WI38 (cell line): ENCODE measurements at regions not wholly inside any gene's neighbourhood (a gene's known extent, or its start where the extent isn't known, plus 50 kb on each side); places are given as distances from the start of the nearest gene placed in this dataset.

Experiments used
- H3K4me3 ChIP-seq: 2 replicates; pipeline ENCODE4 v1.5.1; 2011; ENCODE audit warnings: low read depth, mild to moderate bottlenecking, control low read depth, low read length
- TF ChIP-seq, protein P1 (sequence below): IDR thresholded peaks from 2 replicates; pipeline ENCODE4 v1.5.1; 2012; ENCODE audit warnings: low read depth, mild to moderate bottlenecking, control low read depth, low read length

DNA sequence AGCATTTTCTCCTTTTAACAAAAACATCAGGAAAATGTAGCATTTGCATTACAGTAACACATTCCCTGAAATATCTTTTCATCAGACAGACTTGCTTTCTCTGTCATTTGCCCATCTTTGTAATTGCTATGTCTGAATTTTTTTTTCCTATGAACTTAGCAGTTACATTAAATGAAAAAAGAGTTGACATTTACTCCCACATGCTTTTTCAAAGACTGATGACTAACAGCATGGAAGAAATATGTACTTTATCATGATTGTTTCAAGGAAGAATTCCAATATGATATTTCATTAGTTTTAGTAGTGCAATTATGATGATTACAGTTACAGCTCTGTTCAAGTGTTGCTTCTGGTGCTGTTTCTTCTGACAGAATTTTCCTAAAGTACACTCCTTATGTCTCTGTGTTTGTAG, 864.5 kb upstream of the MAN1A1 start:
- TF ChIP-seq, protein P1, sequence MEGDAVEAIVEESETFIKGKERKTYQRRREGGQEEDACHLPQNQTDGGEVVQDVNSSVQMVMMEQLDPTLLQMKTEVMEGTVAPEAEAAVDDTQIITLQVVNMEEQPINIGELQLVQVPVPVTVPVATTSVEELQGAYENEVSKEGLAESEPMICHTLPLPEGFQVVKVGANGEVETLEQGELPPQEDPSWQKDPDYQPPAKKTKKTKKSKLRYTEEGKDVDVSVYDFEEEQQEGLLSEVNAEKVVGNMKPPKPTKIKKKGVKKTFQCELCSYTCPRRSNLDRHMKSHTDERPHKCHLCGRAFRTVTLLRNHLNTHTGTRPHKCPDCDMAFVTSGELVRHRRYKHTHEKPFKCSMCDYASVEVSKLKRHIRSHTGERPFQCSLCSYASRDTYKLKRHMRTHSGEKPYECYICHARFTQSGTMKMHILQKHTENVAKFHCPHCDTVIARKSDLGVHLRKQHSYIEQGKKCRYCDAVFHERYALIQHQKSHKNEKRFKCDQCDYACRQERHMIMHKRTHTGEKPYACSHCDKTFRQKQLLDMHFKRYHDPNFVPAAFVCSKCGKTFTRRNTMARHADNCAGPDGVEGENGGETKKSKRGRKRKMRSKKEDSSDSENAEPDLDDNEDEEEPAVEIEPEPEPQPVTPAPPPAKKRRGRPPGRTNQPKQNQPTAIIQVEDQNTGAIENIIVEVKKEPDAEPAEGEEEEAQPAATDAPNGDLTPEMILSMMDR = no peak

DNA sequence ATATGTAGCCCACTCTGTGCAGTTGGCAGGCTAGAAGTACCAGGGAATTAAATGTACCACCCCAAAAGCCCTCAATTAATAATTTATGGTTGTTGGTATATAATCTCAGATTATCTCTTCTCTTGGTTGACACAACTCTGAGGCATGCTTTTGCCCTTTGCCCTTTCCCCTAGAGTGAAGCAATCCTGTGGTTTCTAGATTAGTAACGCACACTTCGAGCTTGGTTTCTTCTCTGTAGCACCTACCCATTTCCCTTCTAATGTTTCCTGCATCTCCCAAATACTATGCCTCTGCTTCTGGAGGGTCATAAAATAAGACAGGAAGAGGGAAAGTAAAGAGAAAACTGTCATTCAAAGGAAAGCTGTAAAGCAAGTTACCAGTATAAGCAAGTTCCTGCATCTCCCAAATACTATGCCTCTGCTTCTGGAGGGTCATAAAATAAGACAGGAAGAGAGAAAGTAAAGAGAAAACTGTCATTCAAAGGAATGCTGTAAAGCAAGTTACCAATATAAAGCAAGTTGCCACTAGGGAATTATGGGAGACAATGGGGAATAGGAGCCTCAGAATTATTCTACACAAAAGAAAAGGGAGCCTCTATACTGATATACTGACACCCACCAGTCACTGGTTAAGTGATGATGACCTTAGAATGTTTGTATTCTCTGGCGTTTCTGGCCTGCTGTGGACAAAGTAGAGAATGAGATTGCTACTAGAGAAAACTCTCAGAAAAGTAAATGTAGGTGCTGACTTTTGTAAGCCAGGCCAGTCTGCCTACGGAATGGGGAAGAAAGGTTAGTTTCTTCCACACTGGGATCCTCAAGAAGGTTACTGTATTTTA, 862.6 kb upstream of the MAN1A1 start:
- TF ChIP-seq, protein P1 = no peak
- no peak overlapping the region for H3K4me3 ChIP-seq

More for the DNA sequence above, 864.5 kb upstream of the MAN1A1 start:
- no peak overlapping the region for H3K4me3 ChIP-seq

DNA sequence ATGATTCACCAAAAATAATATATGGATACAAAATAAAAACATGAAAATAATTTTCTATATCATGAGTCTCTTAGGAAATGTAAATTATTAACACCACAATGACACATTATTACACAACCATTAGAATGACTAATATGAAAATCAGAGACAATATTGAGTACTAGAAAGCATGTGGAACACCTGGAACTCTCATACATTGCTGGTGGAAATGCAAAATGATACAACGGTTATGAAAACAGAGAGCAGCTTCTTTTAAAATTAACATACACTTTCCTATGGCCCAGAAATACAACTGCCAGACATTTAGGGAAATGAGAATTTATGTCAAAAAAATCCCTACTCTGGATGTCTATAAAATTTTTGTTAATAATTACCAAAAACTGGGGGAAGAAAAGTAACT, 853.3 kb upstream of the MAN1A1 start:
- H3K4me3 ChIP-seq = no peak overlapping the region
- TF ChIP-seq, protein P1 = no peak

DNA sequence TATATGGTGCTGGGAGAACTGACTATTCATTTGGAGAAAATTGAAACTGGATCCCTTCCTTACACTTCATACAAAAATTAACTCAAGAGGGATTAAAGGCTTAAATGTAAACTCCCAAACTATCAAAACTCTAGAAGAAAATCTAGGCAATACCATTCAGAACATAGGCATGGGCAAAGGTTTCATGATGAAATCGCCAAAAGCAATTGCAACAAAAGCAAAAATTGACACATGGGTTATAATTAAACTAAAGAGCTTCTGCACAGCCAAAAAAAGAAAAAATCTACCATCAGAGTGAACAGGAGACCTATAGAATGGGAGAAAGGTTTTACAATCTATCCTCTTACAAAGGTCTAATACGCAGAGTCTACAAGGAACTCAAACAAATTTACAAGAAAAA, 851.3 kb upstream of the MAN1A1 start:
- H3K4me3 ChIP-seq = no peak overlapping the region
- TF ChIP-seq, protein P1 = no peak

DNA sequence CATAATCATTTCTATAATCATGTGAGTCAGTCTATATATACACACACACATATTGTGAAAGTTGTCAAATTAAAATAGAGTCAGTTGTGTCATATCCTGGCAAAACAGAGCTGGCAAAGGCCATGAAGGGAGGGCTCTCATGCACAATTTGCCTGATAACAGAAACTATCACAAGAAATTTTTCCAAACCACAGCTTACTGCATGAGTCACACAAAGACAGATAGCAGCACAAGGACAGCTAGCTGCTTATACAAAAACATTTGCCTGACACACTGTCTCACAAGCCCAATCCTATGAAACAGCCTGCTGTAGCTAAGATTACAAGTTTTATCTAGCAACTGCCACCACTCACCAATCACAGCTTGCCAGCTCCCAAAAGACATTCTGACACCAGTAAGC, 848.5 kb upstream of the MAN1A1 start:
- TF ChIP-seq, protein P1 = no peak

DNA sequence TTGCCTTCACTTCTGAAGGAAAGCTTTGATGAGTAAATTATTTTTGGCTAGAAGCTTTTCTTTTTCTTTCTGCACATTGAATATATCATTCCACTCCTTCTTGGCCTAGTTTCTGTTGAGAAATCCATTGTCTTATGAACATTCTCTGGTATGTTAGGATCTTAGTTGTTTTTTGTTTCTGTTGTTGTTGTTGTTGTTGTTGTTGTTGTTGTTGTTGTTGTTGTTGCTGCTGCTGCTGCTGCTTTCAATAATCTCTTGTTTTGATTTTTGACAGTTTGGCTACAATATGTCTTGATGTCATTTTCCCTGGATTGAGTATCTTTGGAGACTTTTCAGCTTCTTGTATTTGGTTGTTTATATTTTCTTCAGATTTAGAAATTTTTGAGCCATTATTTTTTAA, 836.5 kb upstream of the MAN1A1 start:
- no peak overlapping the region for H3K4me3 ChIP-seq
- TF ChIP-seq, protein P1 = no peak

More for the DNA sequence above, 848.5 kb upstream of the MAN1A1 start:
- H3K4me3 ChIP-seq = no peak overlapping the region

DNA sequence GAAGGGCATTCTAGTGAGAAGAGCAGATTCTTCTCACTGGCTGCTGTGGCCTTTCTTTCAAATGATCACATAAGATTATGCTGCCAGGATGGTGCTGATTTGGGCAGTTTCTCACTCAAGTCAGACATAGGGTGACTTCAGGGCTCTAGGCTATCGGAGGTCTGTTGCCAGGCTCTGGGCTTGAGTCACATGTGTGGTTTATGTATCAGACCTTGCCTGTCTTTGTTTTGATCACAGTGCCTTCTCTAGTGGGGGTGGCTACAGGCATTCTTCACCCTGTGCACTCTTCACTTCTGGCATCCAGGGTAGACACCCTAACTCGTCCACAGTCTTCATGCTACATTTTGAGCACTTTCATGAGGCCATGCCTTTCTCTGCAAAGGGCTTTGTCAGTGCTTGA, 823.7 kb upstream of the MAN1A1 start:
- no peak overlapping the region for H3K4me3 ChIP-seq
- TF ChIP-seq, protein P1 = no peak
